Right atrium auricular region (tissue), 2 donors: ENCODE measurements at regions not wholly inside any gene's neighbourhood (a gene's known extent, or its start where the extent isn't known, plus 50 kb on each side); places are given as distances from the start of the nearest gene placed in this dataset.

Source experiments
- DNase-seq: peaks from one replicate; pipeline ENCODE4 v3.0.0-alpha.2; 2019; ENCODE audit warnings: low spot score
- H3K27ac ChIP-seq, 2 donors: fragments of 200-600 bp; sonication (generic); 1 replicate in 1 of 2; 2 replicates in 1 of 2; pipeline ENCODE4 v1.5.1; 2016 to 2019
- H3K27me3 ChIP-seq, 2 donors: fragments of 200-600 bp; sonication (generic); one replicate each; pipeline versions ENCODE4 v1.5.1 to v1.6.0; 2017 to 2019
- H3K36me3 ChIP-seq: fragments of 200-600 bp; sonication (generic); one replicate; pipeline ENCODE4 v1.5.1; 2016
- H3K4me1 ChIP-seq, 2 donors: fragments of 200-600 bp; sonication (generic); one replicate each; pipeline versions ENCODE4 v1.5.1 to v1.6.0; 2017 to 2019
- H3K4me3 ChIP-seq, 2 donors: fragments of 200-600 bp; sonication (generic); 1 replicate in 1 of 2; 2 replicates in 1 of 2; pipeline ENCODE4 v1.5.1; 2017 to 2019; ENCODE audit warnings: mild to moderate bottlenecking in 1 of 2, moderate library complexity in 1 of 2
- H3K9me3 ChIP-seq, 2 donors: fragments of 200-600 bp; sonication (generic); one replicate each; pipeline ENCODE4 v1.5.1; 2019
- TF ChIP-seq, protein P1 (sequence below), 2 donors: fragments of 200-600 bp; sonication (generic); IDR thresholded peaks; one replicate each; pipeline ENCODE4 v1.5.1; 2019; ENCODE audit warnings: antibody characterized with exemption in 2 of 2

DNA sequence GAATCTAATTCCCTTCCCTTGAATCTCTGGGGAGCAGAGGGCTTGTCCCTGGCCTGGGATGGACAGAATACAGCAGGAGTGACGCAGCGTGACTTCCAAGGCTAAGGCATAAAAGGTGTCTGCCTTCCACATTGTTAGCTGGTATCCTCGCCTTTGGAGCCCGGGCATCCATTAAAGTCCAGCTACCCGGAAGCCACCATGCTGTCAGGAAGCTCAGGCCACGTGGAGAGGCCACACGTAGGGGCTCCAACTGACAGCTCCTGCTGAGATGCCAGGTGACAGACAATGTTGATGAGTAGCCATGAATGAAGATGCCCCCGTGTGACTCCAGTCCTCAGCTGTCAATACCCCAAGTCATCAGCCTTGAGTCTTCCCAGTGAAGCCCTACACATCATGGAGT lies 99.9 kb downstream of the OAT start:
- Histone ChIP-seq H3K36me3 (no peaks in the 10 kb centered on the region), H3K9me3 (peaks cover 0 to 3% of the 10 kb centered on the region in 2 donors), H3K27me3 (no peaks in the 10 kb centered on the region), H3K27ac (no peak overlapping the region), H3K4me3 (no peak overlapping the region), H3K4me1 (no peaks in the 10 kb centered on the region)
- TF ChIP-seq, protein P1, sequence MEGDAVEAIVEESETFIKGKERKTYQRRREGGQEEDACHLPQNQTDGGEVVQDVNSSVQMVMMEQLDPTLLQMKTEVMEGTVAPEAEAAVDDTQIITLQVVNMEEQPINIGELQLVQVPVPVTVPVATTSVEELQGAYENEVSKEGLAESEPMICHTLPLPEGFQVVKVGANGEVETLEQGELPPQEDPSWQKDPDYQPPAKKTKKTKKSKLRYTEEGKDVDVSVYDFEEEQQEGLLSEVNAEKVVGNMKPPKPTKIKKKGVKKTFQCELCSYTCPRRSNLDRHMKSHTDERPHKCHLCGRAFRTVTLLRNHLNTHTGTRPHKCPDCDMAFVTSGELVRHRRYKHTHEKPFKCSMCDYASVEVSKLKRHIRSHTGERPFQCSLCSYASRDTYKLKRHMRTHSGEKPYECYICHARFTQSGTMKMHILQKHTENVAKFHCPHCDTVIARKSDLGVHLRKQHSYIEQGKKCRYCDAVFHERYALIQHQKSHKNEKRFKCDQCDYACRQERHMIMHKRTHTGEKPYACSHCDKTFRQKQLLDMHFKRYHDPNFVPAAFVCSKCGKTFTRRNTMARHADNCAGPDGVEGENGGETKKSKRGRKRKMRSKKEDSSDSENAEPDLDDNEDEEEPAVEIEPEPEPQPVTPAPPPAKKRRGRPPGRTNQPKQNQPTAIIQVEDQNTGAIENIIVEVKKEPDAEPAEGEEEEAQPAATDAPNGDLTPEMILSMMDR (IDR thresholded peaks at IDR 0.05) = no peak
- DNase-seq = no peak

DNA sequence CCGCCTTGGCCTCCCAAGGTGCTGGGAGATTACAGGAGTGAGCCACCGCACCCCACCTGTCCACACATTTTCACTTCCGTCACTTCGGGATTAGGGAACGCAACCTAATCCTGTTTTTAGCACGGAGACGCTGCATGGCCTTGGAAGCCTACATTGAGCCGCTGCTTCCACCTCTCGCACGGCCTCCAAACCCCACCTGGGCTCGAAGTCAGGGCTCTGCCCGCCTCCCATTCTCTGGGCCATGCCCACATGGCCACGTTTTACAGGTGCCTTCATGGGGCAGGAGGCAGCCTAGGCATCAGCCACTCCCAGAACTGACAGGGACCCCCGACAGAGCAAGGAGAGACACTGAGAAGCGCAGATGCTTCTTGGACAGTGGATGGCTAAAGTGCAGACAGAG lies 100.6 kb downstream of the OAT start:
- H3K4me1 ChIP-seq = no peaks in the 10 kb centered on the region
- no peak overlapping the region for H3K4me3 ChIP-seq
- DNase-seq = no peak
- no peaks in the 10 kb centered on the region for H3K36me3 ChIP-seq
- H3K27me3 ChIP-seq = no peaks in the 10 kb centered on the region
- H3K27ac ChIP-seq = no peak overlapping the region
- H3K9me3 ChIP-seq = peaks cover 0 to 3% of the 10 kb centered on the region in 2 donors
- TF ChIP-seq, protein P1 (IDR thresholded peaks at IDR 0.05) = no peak

DNA sequence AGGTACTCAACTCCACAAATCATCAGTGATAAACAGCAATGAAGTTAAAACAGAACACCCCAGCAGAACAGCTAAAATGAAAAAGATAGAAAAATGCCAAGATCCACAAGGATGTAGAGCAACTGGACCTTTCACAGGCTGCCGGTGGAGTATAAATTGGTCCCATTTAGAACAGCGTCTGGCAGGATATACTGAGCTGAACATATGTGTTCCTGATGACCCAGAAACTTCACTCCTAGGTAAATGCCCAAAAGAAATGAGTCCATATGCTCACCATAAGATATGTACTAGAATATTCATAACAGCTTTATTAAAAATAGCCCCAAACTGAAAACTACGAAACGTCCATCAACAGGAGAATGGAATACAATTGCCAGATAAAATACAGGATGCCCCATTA lies 102.4 kb downstream of the OAT start:
- H3K27ac ChIP-seq = no peak overlapping the region
- no peak overlapping the region for H3K4me3 ChIP-seq
- TF ChIP-seq, protein P1 (IDR thresholded peaks at IDR 0.05) = no peak
- H3K36me3 ChIP-seq = no peaks in the 10 kb centered on the region
- H3K4me1 ChIP-seq = no peaks in the 10 kb centered on the region
- no peaks in the 10 kb centered on the region for H3K27me3 ChIP-seq
- DNase-seq = no peak
- H3K9me3 ChIP-seq = peaks cover 0 to 3% of the 10 kb centered on the region in 2 donors

DNA sequence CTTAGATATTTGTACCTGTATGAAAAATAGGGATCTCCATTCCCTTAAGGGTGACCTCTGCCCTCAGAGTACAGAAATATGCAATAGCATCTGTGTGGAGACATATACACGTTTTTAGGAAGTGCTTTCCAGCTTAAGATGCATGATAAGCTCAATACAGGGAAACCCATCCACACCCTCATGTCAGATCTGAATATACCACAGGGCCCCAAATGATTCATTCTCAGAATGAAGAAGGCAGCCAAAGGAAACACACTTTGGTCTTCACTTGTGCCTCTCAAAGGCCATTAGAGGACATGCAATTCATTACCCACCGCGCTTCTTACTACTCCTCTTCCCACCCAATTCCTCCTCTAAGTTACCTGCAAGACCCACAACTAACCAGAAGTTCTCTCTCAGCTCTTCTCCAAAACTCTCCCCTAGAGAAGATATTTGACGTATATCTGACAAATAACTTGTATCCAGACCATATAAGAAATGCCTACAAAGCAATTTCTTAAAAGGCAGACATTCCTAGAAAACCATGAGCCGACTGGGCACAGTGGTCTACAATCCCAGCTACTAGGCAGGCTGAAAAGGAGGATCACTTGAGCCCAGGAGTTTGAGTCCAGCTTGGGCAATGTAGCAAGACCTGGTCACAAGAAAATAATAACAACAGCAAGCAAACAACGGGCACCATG lies 103.0 kb downstream of the OAT start:
- Histone ChIP-seq H3K36me3 (no peaks in the 10 kb centered on the region), H3K4me3 (no peak overlapping the region), H3K9me3 (peaks cover 0 to 3% of the 10 kb centered on the region in 2 donors), H3K4me1 (no peaks in the 10 kb centered on the region), H3K27ac (no peak overlapping the region), H3K27me3 (no peaks in the 10 kb centered on the region)
- no peak for DNase-seq
- TF ChIP-seq, protein P1 (IDR thresholded peaks at IDR 0.05) = no peak

DNA sequence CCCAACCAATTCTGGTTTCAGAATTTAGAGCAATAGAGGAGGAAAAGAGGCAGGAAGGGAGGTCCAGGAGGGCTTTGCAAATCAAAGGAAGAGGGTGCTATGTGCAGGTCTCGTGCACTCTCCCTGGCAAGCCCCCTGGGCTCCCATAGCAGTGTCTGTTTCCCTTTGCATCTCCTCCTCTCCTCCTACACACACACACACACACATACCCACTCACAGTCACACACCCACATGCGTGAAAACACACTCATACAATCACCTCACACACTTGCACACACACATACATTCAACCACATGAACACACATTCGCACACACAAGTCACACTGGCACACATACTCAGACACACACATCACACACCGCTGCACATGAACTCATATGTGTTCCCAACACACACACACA lies 105.3 kb downstream of the OAT start:
- TF ChIP-seq, protein P1 (IDR thresholded peaks at IDR 0.05) = no peak
- H3K36me3 ChIP-seq = no peaks in the 10 kb centered on the region
- no peaks in the 10 kb centered on the region for H3K9me3 ChIP-seq
- H3K27me3 ChIP-seq = no peaks in the 10 kb centered on the region
- DNase-seq = no peak
- no peaks in the 10 kb centered on the region for H3K4me1 ChIP-seq
- H3K27ac ChIP-seq = no peak overlapping the region
- H3K4me3 ChIP-seq = no peak overlapping the region

DNA sequence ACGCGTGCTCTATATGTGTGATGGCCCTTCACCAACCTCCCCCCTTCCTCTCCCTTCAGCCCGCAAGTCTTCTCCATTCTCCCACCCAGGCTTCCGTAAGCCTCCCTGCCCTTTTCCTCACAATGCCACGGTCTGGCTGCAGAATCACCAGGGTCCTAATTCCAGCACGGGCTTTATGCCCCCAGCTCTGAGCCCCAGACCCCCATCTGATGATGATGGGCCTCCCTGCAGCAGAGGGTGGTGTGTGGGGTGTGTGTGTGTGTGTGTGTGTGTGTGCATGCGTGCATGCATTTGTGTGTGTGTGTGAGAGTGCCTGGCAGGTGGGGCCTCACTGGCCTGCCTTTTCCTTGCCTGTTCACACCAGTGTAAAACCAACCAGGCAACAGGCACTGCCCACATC lies 109.9 kb downstream of the OAT start:
- Histone ChIP-seq H3K4me3 (no peak overlapping the region), H3K9me3 (no peaks in the 10 kb centered on the region), H3K36me3 (no peaks in the 10 kb centered on the region), H3K27me3 (no peaks in the 10 kb centered on the region), H3K4me1 (no peaks in the 10 kb centered on the region), H3K27ac (no peak overlapping the region)
- TF ChIP-seq, protein P1 (IDR thresholded peaks at IDR 0.05) = no peak
- no peak for DNase-seq
